ENCODE measurements at regions not wholly inside any gene's neighbourhood (a gene's known extent, or its start where the extent isn't known, plus 50 kb on each side); places are given as distances from the start of the nearest gene placed in this dataset.

- no peak overlapping the region for H3K4me3 ChIP-seq (ENCODE audit: extremely low read depth in 1 of 4, insufficient read depth in 2 of 4, low read depth in 3 of 4, low read length in 4 of 4)
- ChIA-PET POLR2A (ENCODE audit: partially characterized antibody) (no interaction called here), CTCF (ENCODE audit: partially characterized antibody) (interaction anchor here (0.7 to 5.0 kb wide), 30 partner anchors 9 to 835 kb away, joined by 3 to 40 read pairs (median 4); no protein-coding TSS in a partner anchor)
- H2BK12ac ChIP-seq (ENCODE audit: low read depth, low read length): no peak overlapping the region
- H4K8ac ChIP-seq (ENCODE audit: extremely low read depth, insufficient read depth, low read length): no peak overlapping the region
- no peaks in the 10 kb centered on the region; a peak in 1 of 4 replicates for H3K9me3 ChIP-seq (ENCODE audit: insufficient read depth in 2 of 2, low read depth in 1 of 2, low read length in 1 of 2)
- H3K4me1 ChIP-seq (replicated peaks in 1 of 4; ENCODE audit: control insufficient read depth in 3 of 4, insufficient read depth in 4 of 4, low read length in 3 of 4): peaks cover 0 to 10% (median 4%) of the 10 kb centered on the region in 4 experiments; a peak in 3 of 7 replicates
- WGBS, 2 experiments (ENCODE audit: extremely low coverage in 1 of 2, insufficient coverage in 1 of 2, insufficient read length in 1 of 2, insufficient replicate concordance in 2 of 2, low coverage in 1 of 2, low lambda C conversion rate in 2 of 2, missing lambda C conversion rate in 1 of 2): 58% methylated on average over 2 of the region's 2 CpGs; no CpG with 5 or more reads in 1 of the 2 experiments
- H4K91ac ChIP-seq (replicated peaks; ENCODE audit: insufficient read length, low read length): no peak overlapping the region
- no peak overlapping the region for H2BK5ac ChIP-seq (ENCODE audit: low read depth, low read length)
- DNase-seq (ENCODE audit: low read depth in 1 of 2, low spot score in 2 of 2): no peak
- 0 out of 2 replicates have a peak overlapping the region, but pooled peaks have one; percentile 40 for H2BK20ac ChIP-seq (ENCODE audit: low read length)
- no peak overlapping the region for H4K5ac ChIP-seq (ENCODE audit: insufficient read length, low read depth, low read length)
- H2BK120ac ChIP-seq (replicated peaks; ENCODE audit: low read depth, low read length): no peak overlapping the region
- H2BK15ac ChIP-seq (ENCODE audit: low read length): no peak overlapping the region
- no peak overlapping the region for H3K56ac ChIP-seq (replicated peaks; ENCODE audit: insufficient read length, low read depth, low read length)
- no peak overlapping the region for H3K23ac ChIP-seq (ENCODE audit: insufficient read length)
- H3K79me1 ChIP-seq (ENCODE audit: low read depth, low read length): no peaks in the 10 kb centered on the region
- no peak overlapping the region for H3K9ac ChIP-seq (replicated peaks in 1 of 4; ENCODE audit: extremely low read depth in 1 of 4, low read depth in 3 of 4, low read length in 3 of 4)
- H3K79me2 ChIP-seq (ENCODE audit: control insufficient read depth in 1 of 2, insufficient read depth in 2 of 2, low read length in 2 of 2): no peaks in the 10 kb centered on the region
- no peak overlapping the region for H3K14ac ChIP-seq (ENCODE audit: insufficient read length)
- FAIRE-seq: peak; percentile 89
- H4K20me1 ChIP-seq (replicated peaks in 1 of 2; ENCODE audit: control insufficient read depth in 1 of 2, insufficient read depth in 2 of 2, low read length in 2 of 2): no peaks in the 10 kb centered on the region
- TF ChIP-seq TAF1 (IDR thresholded peaks at IDR 0.05; ENCODE audit: low read depth, low read length) (no peak), CTCF (IDR thresholded peaks at IDR 0.05; ENCODE audit: control extremely low read depth in 1 of 3, insufficient read depth in 1 of 3, low read depth in 1 of 3, low read length in 3 of 3) (peak in 2 of 3 experiments; percentile 67 to 69; a peak in 3 of 4 replicates), NANOG (IDR thresholded peaks at IDR 0.05; ENCODE audit: insufficient read depth, low read depth, low read length, poor library complexity, severe bottlenecking) (no peak), RXRA (IDR thresholded peaks at IDR 0.05; ENCODE audit: insufficient read depth, low read depth, low read length) (no peak), RAD21 (IDR thresholded peaks at IDR 0.05 in 1 of 2, conservative IDR thresholded peaks at IDR 0.05 in 1 of 2; ENCODE audit: low read depth in 2 of 2, low read length in 2 of 2) (peak; percentile 67 to 68), SP4 (IDR thresholded peaks at IDR 0.05; ENCODE audit: low read length) (no peak), SAP30 (IDR thresholded peaks at IDR 0.05; ENCODE audit: insufficient read depth, insufficient replicate concordance, low read length) (no peak), ATF3 (IDR thresholded peaks at IDR 0.05; ENCODE audit: insufficient read depth, low read depth, low read length) (no peak), CBX8 (IDR thresholded peaks at IDR 0.05; ENCODE audit: borderline replicate concordance, low read depth, low read length) (no peak), CREB1 (IDR thresholded peaks at IDR 0.05) (no peak), BRCA1 (IDR thresholded peaks at IDR 0.05; ENCODE audit: low read depth, low read length) (no peak)
- no peak overlapping the region for H2AK5ac ChIP-seq (ENCODE audit: low read depth, low read length)
- H3K4ac ChIP-seq (replicated peaks; ENCODE audit: insufficient read length, low read depth, low read length): no peak overlapping the region
- H3K36me3 ChIP-seq (ENCODE audit: control insufficient read depth in 2 of 4, insufficient read depth in 4 of 4, low read length in 3 of 4): no peaks in the 10 kb centered on the region
- no peaks in the 10 kb centered on the region for H3K23me2 ChIP-seq (ENCODE audit: low read depth, low read length)
- no peak overlapping the region for H2AFZ ChIP-seq (ENCODE audit: low read length)
- H3K27ac ChIP-seq (ENCODE audit: low read depth, low read length): no peak overlapping the region
- H3K4me2 ChIP-seq (ENCODE audit: insufficient read depth in 1 of 2, low read depth in 2 of 2, low read length in 2 of 2): no peak overlapping the region
- no peak overlapping the region for H3K18ac ChIP-seq (ENCODE audit: extremely low read depth, low read length)
- H3K27me3 ChIP-seq (replicated peaks in 1 of 4; ENCODE audit: control insufficient read depth in 3 of 4, extremely low read depth in 1 of 4, insufficient read depth in 3 of 4, low read length in 3 of 4): no peaks in the 10 kb centered on the region
Measured at GRCh38 chr6:91276315-91276714, 689.4 kb upstream of the MAP3K7 start.

All from H1 (cell line).